CD4-positive, alpha-beta T cell treated with Interleukin-4 for 1 hour (primary cell): ENCODE measurements at regions not wholly inside any gene's neighbourhood (a gene's known extent, or its start where the extent isn't known, plus 50 kb on each side); places are given as distances from the start of the nearest gene placed in this dataset.

Experiments
- DNase-seq, 2 donors: peaks; one replicate each; pipeline ENCODE4 v3.0.0-alpha.2; 2020 to 2022

DNA sequence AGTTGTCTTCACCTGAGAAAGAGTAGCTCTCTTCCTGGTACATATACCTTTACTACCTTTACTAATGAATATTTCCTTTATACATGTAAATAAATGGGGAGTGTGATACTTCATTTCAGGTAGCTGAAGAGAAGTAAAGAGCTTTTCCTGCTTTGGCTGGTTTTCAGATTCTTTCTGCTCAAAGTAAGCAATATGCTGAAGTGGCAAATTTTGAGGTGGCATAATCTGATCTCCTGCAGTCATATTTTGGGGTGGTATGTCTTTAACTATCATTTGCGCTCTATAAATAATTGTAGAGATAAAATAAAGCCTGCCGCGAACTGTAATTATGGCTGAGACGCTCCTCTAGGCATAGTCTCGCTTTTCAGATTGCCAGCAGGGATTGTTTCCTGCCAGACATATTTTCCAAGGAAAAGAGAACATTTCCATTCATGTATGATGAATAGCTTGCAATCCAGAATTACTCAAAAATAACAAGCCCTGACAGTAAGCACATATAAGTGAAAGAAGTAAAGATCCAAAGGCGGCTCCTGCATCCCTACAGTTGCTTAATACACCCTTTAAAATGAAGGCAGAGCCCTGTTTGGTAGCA lies 200.7 kb downstream of the C12orf50 start:
- no peak for DNase-seq

DNA sequence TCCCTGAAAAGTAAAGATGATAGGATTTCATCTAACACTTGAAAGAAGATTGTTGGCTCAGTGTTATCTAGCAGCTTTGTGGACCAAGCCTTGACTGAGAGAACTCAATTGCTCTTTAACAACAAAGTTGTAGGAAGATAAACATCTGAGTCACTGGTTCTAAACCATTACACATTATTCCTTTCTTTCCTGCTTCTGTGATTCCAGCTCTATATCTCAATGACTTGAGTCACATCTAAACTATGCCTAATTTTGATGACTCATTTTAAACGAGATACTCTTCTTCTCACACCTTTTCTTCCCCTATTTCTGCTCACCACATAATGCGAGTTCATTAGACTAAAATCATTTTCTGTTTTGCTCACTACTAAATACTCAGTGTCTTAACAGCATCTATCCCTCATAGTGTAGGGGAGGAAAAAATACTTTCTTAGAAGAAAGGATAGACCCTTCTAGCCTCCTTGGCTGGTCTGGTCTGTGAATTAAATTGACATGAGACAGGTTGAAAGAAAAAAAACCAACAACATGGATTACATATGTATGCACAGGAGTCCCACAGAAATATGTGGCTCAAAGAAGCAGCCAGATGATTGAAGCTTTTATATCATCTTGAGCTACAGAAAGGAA lies 201.4 kb downstream of the C12orf50 start:
- no peak for DNase-seq

DNA sequence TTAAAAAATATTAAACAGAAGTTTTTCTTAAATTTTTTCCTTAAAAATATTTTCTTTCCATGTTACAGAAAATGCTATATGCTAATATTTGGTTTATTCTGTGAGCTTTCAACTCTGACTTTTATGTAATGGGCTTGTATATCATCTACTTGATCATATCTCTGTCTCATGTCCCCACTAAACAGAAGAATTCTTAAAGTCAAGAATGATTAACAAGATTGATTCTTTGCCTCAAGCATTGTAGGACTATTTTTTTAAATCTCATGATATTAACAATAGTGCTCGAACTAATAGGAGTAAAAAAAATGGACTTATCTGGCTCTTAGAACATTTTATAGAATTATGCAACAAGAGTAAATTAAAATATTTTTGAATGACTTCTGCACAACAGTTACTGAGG lies 206.3 kb downstream of the C12orf50 start:
- no peak for DNase-seq

DNA sequence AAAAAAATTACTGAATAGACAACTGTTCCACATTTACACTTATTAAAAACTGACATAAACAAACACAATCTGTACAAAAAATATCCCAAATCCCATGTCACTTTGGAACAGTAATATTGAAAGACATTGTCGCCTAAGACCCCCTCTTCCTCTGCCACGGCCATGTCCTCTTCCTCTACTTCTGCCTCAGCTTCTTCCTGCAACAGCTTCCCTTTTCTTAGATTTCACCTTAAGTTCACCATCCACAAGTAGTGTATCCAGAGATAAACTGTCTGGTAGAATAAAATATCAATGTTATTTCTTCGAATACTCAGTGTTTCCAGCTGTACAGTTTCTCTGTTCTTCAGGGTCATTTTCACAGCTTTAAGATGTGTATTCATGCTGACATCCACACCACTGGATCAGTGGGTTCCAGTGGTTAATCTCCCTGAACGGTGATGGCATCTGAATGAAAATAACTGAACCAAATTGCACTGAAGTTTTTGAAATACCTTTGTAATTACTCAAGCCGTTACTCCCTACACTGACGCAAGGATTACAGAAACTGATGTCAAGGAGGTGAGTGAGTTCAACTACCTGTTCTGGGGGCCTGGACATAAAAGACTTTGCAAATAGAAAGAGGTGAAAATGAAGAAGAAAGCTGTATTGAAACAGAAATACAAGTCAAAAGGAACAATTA lies 208.5 kb downstream of the C12orf50 start:
- DNase-seq, result no peak

DNA sequence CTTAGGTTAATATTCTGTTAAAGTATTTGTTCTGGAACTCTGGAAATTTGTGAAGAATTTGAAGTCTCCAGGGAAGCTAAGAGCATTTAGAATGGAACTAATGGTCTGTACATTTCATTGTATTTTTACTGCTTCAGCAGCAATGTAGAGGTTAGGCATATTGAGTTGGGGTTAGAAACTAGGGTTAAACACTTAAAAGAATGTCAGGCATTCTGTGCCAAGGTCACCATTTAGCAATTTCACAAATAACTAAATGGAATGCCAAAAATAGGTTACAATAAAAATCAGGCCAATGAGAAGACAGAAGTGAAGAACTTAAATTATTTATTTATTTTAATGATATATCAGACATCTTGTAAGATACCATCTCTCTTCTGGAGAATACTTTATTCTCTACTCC lies 210.8 kb downstream of the C12orf50 start:
- no peak for DNase-seq

DNA sequence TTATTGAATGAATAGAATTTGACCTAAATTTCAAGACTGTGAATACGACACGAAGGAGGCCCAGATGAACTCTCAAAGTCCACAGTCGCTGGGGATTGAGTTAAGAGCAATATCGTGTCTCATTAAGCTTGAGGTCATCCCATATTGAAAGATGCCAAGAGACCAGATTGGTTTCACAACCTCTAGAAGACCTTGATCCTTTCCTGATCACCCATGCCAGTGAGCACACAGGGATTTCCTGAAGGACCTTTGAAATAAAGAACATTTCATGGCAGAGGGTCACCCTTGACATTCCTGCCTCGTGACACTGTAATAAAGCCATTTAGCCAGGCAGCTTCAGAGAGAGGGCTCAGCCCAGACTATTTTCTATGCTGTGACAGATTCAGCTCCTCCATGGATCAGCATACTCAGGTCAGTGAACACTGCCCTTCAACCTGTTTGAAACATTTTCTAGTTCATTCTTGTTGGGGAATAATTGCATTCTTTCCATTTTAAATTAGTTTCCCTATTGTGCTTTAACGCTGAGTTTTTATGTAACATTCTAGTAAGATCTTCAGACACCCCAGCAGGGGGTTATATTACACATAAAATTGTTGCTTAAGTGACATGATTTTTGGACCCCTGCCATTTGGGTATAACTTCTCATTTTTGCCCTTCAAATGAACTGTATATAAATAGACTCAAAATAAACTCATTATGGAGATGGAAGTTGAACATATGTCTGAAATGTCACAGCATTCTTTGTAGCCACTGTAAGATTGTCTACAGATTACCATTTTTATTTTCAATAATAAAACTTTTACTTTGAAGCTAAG lies 213.2 kb downstream of the C12orf50 start:
- DNase-seq, result no peak

DNA sequence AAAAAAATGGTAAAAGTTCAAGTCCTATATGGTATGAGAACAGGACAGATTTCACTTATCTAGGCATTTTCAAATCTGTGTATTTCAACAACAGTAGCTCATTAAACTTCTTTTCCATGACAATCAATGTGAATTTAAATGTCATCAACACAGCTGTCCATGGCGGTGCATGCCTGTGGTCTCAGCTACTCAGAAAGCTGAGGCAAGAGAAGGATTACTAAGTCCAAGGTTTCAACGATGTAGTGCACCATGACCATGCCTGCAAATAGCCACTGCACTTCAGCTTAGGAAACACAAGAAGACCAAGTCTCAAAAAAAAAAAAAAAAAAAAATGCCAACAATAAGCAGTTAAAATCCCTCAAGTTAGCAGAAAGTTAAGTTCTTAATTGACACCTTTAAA lies 214.6 kb downstream of the C12orf50 start:
- DNase-seq, result no peak

DNA sequence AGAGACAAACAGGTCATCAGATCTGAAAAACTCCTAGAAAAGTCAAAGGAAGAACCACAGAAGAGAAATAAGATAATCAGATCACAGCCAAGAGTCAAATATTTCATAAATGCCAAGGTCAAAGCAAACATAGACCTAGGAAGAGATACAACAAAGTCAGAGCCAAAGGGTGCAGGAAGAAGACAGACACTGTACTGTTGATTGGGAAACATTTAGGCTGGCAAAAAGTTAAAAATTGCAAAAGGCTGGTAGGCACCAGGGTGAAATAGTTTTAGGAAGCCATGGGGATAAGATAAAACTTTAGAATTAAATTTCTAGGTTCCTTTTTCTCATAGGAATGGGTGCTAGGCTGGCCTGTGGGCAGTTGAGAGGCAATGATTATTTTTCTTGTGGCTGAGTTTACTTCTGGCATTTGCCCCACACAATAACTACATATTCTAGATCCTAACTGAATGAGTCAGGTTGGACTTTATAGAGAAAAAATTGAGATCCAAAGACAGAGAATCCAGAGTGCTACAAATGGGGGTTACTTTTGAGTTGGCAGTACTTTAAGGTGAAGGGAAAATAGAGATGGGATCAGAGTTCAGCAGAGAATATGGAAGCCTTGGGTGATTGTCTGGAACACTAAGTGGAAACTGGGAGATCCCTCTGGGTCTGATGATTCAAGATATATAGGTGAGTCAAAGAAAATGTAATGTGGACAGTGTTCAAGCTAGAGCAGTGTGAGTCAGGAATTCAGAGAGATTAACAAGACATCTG lies 215.5 kb downstream of the C12orf50 start:
- DNase-seq, result no peak

DNA sequence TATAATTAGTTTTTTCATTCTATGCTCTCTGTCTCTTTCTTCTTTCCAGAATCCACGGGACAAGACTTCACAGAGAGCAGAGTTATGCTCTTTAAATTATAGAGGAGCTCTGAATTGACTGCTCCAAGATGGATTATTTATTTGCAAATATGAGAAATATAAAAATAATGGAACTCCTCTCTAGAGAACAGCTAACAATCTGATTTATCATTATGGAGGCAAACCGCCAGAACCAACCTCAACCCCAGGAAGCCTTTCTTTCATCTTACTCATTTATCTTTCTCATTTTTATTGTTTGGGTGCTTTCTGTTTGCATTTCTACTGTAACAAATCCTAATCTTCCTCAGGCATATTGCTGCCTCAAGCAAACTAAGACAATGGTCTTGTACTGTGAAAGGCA lies 216.5 kb downstream of the C12orf50 start:
- DNase-seq, result no peak

DNA sequence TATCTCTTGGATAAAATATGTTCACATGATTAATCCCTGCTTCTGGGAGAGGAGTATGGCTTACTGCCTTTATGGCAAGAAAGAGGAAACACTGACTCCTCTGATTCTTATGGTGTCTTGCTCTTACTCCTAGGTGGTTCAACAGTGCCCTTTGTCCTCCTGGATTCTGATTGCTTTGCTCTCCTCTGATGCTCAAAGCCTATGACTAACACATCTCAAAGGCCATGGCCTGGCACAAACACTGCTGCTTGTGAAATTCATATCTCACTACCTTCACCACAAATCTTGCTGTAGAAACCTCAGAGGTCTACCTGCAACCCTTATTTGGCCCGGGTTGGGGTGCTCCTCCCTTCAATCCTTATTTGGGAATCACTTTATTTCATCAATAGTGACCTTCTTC lies 217.2 kb downstream of the C12orf50 start:
- DNase-seq, result no peak

DNA sequence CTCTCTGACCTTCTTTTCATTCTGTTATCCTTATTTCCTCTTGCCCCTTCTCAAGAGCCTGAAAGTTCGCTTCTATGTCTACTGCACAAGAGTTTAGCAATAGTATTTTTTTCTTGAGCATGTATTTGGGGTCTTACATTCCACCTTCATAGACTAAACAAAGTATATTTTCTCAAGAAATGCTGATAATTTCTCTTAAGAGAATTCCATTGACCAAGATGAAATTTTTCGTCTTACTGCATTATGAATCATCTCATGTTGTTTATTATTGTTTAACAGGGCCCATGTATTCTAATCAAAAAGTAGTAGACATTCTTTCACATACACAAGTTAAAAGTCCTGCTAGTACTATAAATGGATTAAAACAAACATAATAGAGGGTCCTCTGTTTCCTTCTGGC lies 219.3 kb downstream of the C12orf50 start:
- no peak for DNase-seq

DNA sequence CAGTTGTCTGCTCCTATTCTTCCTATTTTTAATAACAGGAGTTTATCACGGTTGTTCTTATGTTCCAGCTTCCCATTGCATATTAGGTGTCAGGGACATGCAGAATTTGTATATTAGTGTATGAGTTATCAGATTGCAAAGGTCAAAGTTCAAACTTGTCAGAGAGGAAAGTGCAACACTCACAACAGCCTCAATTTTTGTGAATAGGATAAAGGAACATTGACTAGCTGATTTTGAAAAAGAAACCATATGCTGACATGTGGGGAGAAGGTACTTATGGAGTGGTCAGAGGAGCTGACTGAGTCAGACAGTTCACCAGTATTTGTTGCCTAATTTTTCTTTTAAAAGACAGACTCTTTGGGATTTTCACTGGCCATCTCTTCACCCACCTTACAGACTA lies 222.1 kb downstream of the C12orf50 start:
- DNase-seq, result no peak

DNA sequence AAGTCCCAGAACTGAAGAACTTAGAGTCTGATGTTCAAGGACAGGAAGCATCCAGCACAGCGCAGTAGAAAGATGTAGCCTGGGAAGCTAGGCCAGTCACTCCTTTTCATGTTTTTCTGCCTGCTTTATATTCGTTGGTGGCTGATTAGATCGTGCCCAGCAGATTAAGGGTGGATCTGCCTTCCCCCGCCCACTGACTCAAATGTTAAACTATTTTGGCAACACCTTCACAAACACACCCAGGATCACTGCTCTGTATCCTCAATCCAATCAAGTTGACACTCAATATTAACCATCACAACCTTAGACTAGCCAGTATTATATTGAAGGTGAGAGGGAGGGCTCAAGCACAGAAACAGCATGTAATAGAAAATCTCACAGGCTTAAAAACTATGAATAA lies 222.9 kb downstream of the C12orf50 start:
- no peak for DNase-seq

DNA sequence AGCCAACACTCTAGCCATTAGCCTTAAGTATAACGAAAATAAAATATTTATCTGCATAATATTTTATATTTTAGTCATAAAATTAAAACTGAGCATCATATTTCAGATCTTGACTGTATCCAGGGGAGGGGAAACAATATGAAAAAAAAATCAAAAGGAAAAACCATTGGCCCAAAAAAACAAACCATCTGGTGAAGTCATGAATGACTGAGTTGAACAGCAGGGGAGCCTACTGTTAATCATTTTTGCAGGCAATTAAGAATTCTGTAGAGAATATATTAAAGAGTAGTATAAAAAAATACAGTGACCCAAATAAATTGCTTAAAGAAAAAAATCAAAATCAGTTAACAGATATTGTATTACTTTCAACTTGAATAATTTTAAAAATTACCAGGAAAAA lies 224.8 kb downstream of the C12orf50 start:
- no peak for DNase-seq

DNA sequence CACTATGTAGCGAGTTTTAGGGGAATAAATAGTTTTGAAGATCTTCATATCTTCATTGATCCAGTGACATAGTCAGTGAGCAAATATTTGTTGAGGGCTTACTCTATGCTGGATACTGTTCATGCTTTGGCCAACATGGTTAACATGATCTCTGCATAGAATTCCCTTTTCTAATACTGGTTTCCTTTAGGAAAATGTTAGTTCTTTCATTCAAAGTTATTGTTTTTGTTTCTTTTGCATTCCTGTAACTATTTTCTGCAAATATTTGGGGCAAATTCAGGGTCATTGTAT lies 226.5 kb downstream of the C12orf50 start:
- no peak for DNase-seq

DNA sequence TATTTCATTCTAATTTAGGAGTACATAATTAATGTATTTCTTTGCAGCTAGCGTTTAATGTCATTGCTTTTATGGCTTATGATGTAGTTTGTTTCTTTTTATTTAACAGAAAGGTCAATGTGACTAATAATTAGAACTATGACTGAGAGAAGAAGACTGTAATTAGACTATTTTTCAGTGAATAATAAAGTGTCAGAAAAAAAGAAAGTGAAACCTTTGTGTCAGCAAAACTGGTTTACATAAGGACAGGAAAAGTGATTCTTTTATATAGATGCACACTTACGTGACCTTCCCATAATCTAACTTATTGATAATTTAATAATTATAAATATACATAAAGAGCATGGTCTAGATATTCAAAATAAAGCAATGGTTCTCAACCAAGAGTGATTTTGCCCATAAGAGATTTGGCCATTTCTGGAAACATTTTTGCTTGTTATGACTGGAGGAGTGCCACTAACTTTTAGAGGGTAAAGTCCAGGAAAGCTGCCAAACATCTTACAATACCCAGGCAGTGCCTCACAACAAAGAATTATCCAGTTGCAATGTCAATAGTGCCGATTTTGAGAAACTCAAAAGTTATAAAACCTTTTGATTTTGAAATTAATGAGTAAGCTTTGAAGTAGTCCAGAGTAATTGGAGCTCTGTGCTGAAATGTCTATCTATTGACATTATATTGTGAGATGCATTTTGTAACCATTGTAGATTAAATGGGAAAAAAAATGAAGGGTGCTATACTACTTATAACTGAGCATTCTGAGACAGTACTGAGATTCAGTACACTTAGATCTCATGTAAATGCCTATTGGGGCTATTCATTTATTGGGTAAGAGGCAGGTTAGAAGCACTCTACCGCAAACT lies 227.1 kb downstream of the C12orf50 start:
- DNase-seq, result no peak

DNA sequence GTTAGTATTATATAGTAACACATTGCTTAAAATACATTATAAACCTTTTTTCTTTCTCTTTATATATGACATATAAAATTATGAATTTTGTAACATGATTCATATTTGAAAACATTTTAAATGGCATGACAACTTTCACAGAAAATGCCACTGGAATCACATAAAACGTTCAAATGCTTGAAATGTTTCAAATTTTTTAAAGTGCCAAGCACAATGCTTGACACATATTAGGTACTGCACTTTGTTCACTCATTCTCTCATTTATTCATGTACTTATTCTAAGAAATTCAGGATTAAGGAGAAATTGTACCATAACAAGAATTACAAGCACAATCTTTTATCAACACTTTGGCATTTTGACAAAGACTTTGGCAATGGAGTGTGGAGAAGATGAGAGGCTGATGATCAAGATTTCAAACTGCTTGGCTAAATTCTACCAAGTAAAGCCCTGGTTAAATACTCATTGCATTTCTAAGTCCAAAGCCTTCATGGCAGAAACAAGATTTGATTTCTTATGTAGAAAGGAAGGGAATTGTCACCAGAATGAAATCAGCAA lies 232.2 kb downstream of the C12orf50 start:
- no peak for DNase-seq

DNA sequence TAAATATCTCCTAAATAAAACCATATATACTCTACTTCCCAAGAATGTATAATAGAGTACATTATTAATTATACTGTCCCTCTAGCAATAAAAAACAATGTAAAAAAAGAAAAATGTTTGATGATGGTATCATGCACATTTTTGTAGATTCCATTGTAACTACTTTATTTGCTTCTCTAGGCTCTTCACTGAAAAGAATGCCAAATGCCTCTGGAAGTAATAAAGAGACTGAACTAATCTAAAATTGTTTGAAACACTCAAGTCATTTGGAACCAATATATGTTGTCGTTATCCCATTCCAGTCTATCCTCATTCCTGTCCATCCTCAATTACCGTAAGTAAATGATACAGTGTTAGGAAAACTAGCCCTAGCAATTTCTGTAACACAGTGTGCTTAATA lies 233.6 kb downstream of the C12orf50 start:
- no peak for DNase-seq

DNA sequence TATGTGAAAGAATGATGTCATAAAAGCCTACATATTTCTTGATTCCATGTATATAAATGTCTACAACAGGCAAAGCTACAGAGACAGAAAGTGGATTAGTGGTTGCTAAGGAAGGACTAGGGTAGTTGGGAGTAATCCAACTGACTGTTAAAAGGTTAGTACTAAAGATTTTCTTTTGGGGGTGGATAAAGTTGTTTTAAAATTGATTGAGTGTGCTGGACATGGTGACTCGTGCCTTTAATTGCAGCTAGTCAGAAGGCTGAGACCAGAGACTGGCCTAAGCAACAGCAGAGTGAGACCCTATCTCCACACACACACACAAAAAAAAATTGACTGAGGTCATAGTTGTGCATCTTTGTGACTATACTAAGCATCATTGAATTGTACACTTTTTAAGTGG lies 234.3 kb downstream of the C12orf50 start:
- DNase-seq, result no peak

DNA sequence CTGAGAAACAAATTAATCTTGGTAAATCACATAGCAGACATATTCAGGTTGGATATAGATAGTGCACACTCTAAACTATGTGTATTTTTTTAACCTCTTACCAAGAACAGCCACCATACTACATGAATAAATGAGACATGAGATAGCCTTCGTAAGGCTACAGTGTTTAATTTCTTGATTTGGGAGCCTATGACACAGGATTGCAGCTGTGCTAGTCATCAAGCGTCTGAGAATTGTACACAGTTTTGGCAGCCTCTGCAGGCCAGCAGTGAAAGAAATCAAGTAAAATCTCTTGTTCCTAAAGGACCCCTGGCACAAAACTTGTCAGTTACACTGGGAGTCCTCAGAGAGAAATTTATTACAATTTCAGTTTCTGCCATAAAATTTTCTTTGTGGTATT lies 236.1 kb downstream of the C12orf50 start:
- no peak for DNase-seq

DNA sequence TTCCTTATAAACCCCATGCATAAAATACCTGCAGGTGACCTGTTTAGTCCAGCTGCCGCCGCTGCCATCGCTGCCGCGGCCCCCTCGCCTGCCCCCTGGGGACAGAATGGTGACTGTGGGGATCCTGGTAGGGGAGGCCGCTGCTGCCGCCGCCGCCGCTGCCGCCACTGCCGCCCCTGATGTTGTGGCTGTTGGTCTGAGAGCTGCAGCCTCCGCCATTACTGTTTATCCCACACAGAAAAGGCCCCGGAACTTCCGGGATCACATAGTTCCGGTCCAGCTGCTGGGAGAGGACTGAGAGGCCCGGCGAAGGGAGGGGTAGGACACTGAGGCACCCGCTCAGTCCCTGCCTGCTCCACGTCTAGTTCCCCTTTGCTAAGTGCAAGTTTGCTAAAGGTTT lies 244.9 kb downstream of the C12orf50 start:
- DNase-seq, result no peak

DNA sequence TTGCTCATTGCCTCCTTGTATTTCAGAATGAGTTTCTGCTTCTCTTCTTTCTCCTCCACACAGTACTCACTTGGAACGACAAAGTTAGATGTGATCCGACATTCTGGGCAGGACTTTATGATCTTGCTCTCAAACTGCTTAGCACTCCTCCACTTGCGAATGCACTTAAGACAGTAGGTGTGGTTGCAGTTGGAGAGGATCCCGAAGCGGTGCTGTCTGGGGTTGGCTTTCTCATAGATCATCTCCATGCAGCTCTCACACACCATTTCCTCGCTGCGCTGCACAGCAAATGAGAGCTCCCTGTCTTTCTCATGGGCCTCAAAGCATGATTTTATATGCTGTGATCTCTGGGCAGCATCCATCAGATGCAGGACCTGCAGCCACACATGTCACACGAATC lies 245.7 kb downstream of the C12orf50 start:
- no peak for DNase-seq
